ENCODE measurements at regions not wholly inside any gene's neighbourhood (a gene's known extent, or its start where the extent isn't known, plus 50 kb on each side); places are given as distances from the start of the nearest gene placed in this dataset.
A peak's percentile ranks its signal among the peaks of the same experiment; 100 is the strongest.
"Not testable (repeated sequence)": the region's sequence is repeated elsewhere in the genome, so short reads cannot be mapped to it uniquely, and the experiment has no call there.

- no peak for DNase-seq
Observed at GRCh38 chr4:187504974-187505797, 490.4 kb upstream of the ZFP42 start.

DNA sequence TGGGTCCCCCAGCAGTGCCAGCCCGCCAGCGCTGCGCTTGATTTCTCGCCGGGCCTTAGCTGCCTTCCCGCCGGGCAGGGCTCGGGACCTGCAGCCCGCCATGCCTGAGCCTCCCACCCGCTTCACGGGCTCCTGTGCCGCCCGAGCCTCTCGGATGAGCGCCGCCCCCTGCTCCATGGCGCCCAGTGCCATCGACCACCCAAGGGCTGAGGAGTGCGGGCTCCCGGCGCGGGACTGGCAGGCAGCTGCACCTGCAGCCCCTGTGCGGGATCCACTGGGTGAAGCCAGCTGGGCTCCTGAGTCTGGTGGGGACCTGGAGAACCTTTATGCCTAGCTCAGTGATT, 489.8 kb upstream of the ZFP42 start:
- DNase-seq: not testable (repeated sequence)

DNA sequence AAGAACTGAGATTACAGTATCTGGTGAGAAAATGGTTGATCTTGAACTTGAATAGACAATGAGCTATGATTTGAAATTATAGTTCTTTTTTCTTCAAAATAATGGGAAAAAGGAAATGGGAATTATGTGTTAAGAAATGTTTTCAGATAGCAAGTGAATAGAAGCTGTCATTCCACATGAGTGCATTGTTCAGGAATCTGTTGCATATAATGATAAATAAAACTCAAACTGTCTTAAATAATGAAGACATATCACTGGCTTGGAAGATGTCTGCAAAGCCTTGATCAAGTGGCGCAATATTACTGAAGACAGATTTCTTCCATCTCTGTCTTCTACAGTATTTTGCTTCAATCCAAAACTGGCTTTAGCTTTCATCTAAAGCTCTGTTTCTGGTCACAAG, 479.3 kb upstream of the ZFP42 start:
- DNase-seq: no peak

DNA sequence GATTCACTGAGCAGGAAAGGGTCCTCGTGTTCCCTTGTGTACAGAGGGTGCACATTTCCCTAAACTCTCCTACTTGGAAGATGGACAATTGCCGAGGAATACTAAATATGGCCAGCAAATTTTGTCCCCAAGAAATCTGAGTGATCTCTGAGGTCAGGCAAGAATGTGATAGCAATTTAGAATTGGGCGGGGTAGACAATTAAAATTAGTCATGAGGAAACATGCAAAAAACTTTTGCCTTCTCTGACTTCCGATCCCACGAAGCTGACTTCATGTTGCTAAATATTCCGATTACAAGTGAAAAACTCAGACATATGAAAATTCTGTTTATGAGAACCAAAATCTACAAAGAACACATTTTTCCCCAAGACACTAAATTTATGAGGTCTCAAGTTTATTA, 453.9 kb upstream of the ZFP42 start:
- DNase-seq: no peak

- no peak for DNase-seq
Observed at GRCh38 chr4:187544461-187545053, 451.0 kb upstream of the ZFP42 start.

GRCh38 chr4:187547316-187547715, 448.3 kb upstream of the ZFP42 start:
- DNase-seq: no peak

- DNase-seq: no peak
Observed at GRCh38 chr4:187550256-187550950, 445.2 kb upstream of the ZFP42 start.

- no peak for DNase-seq
Observed at GRCh38 chr4:187552781-187553180, 442.8 kb upstream of the ZFP42 start.

DNA sequence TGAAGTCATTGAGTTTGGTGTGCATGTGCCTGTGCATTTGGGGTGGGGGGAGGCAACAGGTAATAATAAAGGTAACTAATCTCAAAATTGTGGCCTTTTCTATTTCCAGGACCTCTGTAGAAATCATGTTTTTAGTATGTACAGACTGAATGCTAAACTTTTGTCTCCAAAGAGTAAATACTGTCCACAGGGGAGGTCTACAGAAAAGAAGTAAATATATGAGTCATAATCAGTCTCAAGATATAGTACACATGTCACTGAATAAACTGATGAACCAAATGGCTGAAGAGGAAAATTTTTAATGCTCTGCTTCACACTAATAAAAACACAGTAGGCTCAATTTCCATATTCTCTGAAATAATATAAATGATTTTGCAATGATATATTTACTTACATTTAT, 440.4 kb upstream of the ZFP42 start:
- no peak for DNase-seq

GRCh38 chr4:187558391-187558790, 437.2 kb upstream of the ZFP42 start:
- no peak for DNase-seq

GRCh38 chr4:187562345-187562744, 433.2 kb upstream of the ZFP42 start:
- no peak for DNase-seq

GRCh38 chr4:187565416-187565815, 430.2 kb upstream of the ZFP42 start:
- no peak for DNase-seq

DNA sequence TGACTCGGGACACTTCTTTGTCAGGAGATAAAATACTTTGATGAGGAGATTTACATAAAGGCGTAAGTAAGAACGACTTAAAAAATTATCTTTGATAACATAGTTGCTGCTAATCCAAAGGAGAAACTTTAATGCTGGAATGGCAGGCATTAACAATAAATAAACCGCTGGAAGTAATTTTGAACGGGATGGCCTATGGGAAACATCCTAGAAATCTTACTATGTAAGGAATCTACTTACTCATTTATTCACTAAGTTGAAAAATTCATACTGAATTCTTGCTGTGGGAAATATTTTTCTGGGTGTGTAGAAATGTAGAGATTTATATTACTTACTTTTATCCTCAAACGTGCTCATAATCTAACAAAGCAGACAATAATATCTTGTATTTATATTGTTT, 425.7 kb upstream of the ZFP42 start:
- DNase-seq: no peak

DNA sequence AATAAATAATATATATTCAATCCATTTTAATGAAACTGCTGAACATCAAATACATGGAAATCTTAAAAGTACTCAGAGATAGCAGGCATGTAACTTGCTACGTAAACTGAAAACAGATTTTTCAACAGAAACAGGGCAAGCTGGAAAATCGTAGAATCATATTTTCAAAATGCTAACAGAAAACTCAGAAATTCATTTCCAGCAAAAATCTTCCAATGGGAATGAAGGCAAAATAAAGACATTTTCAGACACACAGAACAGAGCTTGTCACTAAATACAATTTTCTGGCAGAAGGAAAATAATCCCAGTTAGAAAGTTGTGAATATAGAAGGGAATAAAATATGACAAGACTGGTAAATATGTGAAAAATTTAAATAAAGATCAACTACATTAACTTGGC, 419.9 kb upstream of the ZFP42 start:
- no peak for DNase-seq

- no peak for DNase-seq
Observed at GRCh38 chr4:187576751-187577150, 418.8 kb upstream of the ZFP42 start.

DNA sequence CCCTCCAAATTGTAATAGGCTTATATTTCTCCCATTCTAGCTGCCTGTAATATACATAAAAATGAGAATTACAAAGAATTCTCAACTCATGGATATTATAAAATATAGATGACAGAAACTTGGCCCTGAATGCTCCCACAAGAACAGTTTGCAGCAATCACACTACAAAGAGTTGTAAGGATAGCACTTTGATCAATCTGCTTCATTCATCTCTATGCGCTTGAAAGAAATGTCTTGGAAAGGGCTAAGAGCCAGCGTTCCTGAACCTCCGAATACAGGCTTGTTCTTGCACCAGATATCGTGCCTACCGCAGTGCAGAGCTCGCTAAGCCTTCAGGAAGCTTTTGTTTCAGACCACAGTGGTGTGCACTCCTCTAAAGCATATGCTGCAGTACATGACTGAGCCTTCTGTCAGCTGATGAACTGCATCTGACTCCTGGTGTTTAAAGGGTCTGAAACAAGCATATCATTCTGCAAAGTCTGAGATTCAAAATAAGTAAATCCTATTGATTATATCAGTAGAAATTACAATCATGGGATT, 417.6 kb upstream of the ZFP42 start:
- no peak for DNase-seq

- no peak for DNase-seq
Observed at GRCh38 chr4:187586892-187587291, 408.7 kb upstream of the ZFP42 start.

- DNase-seq: no peak
Observed at GRCh38 chr4:187598196-187598595, 397.4 kb upstream of the ZFP42 start.

DNA sequence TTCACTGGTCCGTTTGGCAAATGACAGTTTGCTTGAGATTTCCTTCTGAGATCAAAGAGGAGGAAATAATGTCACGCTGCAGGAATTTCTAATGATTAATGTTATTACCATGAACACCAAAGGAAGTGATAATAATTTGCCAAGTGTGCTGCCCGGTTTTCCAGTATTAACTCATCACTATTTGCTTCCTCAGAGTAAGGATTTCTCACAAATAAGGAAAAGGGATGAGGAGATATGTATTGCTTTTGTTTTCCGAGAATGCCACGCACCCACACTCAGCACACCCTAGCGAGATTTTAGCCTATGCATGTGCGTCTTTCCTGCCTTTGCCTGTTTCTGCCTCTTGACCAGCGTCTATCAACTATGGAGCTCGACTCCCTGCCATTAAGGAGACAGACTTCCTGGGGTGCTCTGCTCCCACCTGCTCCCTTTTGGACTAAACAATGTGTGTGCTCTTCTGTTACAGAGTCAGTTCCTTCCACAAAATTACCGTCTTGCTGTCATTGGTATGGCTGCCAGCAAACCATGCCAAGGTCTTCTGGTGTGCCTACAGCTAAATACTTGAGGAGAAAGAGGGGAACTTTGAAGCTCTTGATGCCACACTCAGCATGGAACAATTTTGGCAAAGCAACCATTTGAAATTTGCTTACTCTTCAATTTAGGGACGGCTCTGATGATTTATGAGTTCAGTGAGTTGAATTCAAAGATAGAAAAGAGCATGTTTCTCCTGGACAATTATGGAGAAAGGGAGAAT, 393.1 kb upstream of the ZFP42 start:
- DNase-seq: no peak

DNA sequence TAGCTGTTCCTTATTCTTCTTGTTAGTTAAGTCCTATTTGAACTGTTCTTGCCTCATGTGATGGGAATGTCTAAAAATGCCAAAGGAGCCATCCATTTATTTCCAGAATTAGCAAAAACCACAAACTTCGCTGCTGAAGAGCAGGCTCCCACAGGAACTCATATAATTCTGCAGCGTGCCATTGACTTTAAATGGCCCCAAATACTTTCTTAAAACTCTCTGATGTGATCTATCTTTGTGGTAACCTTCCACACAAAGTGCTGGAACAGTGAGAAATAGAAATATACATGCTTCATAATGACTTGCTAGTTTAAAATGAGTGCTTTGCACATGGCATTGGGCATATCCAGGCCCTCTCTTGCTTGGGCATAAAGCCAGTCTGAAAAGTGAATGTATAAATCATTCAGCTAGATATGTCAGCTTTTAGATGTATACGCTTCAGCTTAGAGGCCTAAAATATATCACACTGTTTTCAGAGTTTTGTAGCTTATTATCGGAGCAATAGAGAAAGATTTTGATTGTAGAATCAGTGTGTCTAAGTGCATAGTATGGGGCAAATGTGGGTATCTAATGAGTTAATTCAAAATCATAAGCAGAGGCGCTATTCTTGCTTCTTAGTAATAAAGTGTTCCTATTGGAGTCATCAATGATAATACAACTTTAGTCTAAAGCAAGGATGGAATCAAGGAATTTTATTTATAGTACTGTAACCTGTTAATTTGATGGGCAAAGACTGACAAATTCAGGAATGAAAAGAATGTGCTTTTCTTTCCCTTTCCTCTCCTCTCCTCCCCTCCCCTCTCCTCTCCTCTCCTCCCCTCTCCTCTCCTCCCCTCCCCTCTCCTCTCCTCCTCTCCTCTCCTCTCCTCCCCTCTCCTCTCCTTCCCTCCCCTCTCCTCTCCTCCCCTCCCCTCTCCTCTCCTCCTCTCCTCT, 392.2 kb upstream of the ZFP42 start:
- no peak for DNase-seq

DNA sequence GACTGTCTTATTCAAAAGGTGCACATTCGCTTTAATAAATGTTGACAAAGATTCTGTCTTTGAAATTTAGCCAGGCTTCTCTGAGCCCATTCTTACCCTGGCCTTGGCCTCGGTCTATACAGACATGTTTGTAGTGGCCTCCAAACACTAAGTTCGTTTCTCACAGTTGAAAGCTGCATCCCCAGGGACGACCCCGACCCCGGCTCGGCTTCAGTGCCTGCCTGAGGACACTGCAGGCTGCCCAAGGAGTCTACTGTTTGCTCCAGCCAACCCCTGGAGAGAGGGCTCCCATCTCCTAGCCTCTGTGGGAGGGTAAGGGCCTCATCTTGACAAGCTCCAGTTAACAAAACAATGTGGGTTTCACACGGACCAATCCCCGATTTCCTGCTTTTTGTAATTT, 390.6 kb upstream of the ZFP42 start:
- DNase-seq: no peak

DNA sequence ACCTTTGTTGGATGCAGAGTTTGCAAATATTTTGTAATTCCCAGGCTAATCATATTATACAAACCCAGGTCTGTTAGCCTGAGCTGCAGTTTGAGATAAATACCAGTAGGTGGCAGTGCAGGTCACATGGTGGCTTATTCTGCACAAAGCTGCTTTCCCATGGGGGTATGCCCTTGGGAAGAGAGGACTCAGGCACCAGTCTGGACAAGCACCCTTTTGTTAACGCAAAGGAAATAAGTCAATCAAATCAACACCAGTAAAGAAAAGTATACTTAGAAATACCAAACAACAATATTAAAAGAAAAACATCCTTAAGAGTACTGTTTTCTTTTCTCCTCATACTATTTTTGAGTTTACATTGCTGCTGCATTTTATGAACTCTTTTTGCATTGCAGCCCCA, 389.0 kb upstream of the ZFP42 start:
- peak; percentile 14 for DNase-seq
